Psoas muscle (tissue), 7 donors: ENCODE measurements at regions not wholly inside any gene's neighbourhood (a gene's known extent, or its start where the extent isn't known, plus 50 kb on each side); places are given as distances from the start of the nearest gene placed in this dataset.
"Not testable (repeated sequence)": the region's sequence is repeated elsewhere in the genome, so short reads cannot be mapped to it uniquely, and the experiment has no call there.

Experiments used
- ATAC-seq, 4 donors: fragments of 200-7000 bp; cut with Tn5 transposase; one replicate each; pipeline ENCODE4 v1.9.1; 2020; ENCODE audit warnings: moderate library complexity in 3 of 4, mild to moderate bottlenecking in 2 of 4
- DNase-seq, 2 donors: peaks; one replicate each; pipeline ENCODE4 v3.0.0-alpha.2; 2020
- H3K27ac ChIP-seq: fragments of 200-600 bp; one replicate; pipeline ENCODE4 v1.8.0; 2022
- H3K27me3 ChIP-seq, 3 donors: fragments of 200-600 bp in 1 of 3; one replicate each; pipeline versions ENCODE4 v1.6.1 to v1.8.0; 2013 to 2022; ENCODE audit warnings: low read length in 2 of 3, mild to moderate bottlenecking in 2 of 3, moderate library complexity in 1 of 3; ENCODE audit not compliant: insufficient read depth in 3 of 3
- H3K36me3 ChIP-seq, 2 donors: fragments of 200-600 bp in 1 of 2; one replicate each; pipeline versions ENCODE4 v1.6.1 to v1.8.0; 2013 to 2022; ENCODE audit warnings: low read depth in 1 of 2, mild to moderate bottlenecking in 1 of 2, moderate library complexity in 1 of 2; ENCODE audit not compliant: insufficient read depth in 1 of 2
- H3K4me1 ChIP-seq: fragments of 200-600 bp; one replicate; pipeline ENCODE4 v1.8.0; 2022
- H3K4me3 ChIP-seq: fragments of 200-600 bp; one replicate; pipeline ENCODE4 v1.8.0; 2022; ENCODE audit warnings: mild to moderate bottlenecking
- H3K9me3 ChIP-seq: fragments of 200-600 bp; one replicate; pipeline ENCODE4 v1.8.0; 2022
- WGBS, 3 donors: extraction: QIAGEN DNeasy Blood & Tissue Kit; methylation state at CpG; one replicate each; pipeline versions ENCODE4 v1.1.6 to v1.1.7; 2013; 5-methylcytosine and 5-hydroxymethylcytosine counted together
- intact Hi-C, 2 donors: fragments of 100-400 bp; cut with DNase I; formaldehyde crosslinking; loops; one replicate each; pipeline versions ENCODE4 v1.11.0 to v1.14.2; 2022
- TF ChIP-seq, protein P1 (sequence below): fragments of 200-600 bp; IDR thresholded peaks from one replicate; pipeline ENCODE4 v1.8.0; 2022; ENCODE audit warnings: antibody characterized with exemption
- donor health status: healthy with polysubstance abuse.
- donor health status: DM: no; HTN: no; CAD: no; lungs with moderate emphysema.
- donor health status: Bipolar disorder and iron deficiency.
- donor health status: healthy.
- donor health status: DM: yes; HTN: yes; CAD: no.
- donor health status: DM: no; HTN: no; CAD: no.
- donor health status: DM: yes; HTN: yes; CAD: no.

DNA sequence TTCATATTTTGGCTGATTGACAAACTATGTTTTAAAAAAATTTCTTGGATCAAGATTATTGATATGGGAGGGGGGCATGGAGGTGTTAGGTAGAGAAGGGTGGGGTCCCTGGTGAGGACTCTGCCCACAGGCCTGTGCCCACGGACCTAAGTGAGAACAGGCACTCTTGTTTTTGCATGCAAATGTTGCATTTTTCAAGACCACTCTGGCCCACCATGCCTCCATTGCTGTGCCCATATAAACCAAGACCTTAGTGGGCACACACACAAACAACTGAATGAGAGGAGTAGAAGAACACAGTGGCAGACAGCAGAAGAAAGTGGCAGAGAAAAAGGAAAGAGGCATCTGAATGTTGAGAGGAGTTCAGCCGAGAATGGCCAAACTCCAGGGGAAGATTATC is 69.6 kb upstream of the ZNF98 start:
- H3K27me3 ChIP-seq, result no peaks in the 10 kb centered on the region
- no peak overlapping the region for H3K27ac ChIP-seq
- DNase-seq, result no peak
- intact Hi-C loops, result no loop called here
- ATAC-seq, result no peak
- TF ChIP-seq, protein P1, sequence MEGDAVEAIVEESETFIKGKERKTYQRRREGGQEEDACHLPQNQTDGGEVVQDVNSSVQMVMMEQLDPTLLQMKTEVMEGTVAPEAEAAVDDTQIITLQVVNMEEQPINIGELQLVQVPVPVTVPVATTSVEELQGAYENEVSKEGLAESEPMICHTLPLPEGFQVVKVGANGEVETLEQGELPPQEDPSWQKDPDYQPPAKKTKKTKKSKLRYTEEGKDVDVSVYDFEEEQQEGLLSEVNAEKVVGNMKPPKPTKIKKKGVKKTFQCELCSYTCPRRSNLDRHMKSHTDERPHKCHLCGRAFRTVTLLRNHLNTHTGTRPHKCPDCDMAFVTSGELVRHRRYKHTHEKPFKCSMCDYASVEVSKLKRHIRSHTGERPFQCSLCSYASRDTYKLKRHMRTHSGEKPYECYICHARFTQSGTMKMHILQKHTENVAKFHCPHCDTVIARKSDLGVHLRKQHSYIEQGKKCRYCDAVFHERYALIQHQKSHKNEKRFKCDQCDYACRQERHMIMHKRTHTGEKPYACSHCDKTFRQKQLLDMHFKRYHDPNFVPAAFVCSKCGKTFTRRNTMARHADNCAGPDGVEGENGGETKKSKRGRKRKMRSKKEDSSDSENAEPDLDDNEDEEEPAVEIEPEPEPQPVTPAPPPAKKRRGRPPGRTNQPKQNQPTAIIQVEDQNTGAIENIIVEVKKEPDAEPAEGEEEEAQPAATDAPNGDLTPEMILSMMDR, result no peak
- WGBS, 3 donors, result 59 to 73% (median 61%) methylated on average over 2 of the region's 2 CpGs
- H3K4me3 ChIP-seq, result no peak overlapping the region
- no peaks in the 10 kb centered on the region for H3K36me3 ChIP-seq
- H3K4me1 ChIP-seq, result no peaks in the 10 kb centered on the region
- H3K9me3 ChIP-seq, result peaks cover 5% of the 10 kb centered on the region

DNA sequence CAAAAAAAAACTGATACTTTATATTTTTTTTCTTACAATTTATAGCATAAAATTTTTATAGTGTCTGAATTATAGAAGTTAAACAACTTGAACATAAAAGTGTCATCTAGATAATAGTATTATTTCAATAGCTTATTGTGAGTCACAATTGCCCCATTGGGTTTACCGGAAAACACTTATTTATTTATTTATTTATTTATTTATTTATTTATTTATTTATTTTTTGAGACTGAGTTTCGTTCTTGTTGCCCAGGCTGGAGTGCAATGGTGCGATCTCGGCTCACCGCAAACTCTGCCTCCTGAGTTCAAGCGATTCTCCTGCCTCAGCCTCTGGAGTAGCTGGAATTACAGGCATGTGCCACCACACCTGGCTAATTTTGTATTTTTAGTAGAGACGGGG is 61.4 kb upstream of the ZNF98 start:
- ATAC-seq, intact Hi-C loops, H3K27me3 ChIP-seq: not testable (repeated sequence)

DNA sequence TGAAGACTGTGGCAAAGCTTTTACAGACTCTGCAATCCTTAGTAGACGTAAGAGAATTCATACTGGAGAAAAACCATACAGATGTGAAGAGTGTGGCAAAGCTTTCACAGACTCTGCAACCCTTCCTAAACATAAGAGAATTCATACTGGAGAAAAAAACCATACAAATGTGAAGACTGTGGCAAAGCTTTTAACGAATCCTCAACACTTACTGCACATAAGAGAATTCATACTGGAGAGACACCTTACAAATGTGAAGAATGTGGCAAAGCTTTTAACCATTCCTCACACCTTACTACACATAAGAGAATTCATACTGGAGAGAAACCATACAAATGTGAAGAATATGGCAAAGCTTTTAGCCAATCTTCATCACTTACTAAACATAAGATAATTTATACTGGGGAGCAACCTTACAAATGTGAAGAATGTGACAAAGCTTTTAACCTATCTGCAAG is 50.1 kb upstream of the ZNF98 start:
- WGBS, 3 donors, result 76 to 85% (median 83%) methylated on average over 2 of the region's 2 CpGs
- no peak overlapping the region for H3K27ac ChIP-seq
- ATAC-seq (no peak), DNase-seq (no peak)
- H3K36me3 ChIP-seq, result no peaks in the 10 kb centered on the region
- H3K9me3 ChIP-seq, result peaks cover 65% of the 10 kb centered on the region
- TF ChIP-seq, protein P1, result no peak
- no peaks in the 10 kb centered on the region for H3K4me1 ChIP-seq
- H3K27me3 ChIP-seq, result no peaks in the 10 kb centered on the region
- H3K4me3 ChIP-seq, result no peak overlapping the region
- intact Hi-C loops, result no loop called here

More for the DNA sequence above, 61.4 kb upstream of the ZNF98 start:
- WGBS, 3 donors, result 78 to 88% (median 82%) methylated on average over 7 of the region's 7 CpGs
- H3K4me1 ChIP-seq, DNase-seq, H3K4me3 ChIP-seq, H3K27ac ChIP-seq, H3K36me3 ChIP-seq: not testable (repeated sequence)
- H3K9me3 ChIP-seq, result peaks cover 21% of the 10 kb centered on the region
